GM12874 (cell line): ENCODE measurements at regions not wholly inside any gene's neighbourhood (a gene's known extent, or its start where the extent isn't known, plus 50 kb on each side); places are given as distances from the start of the nearest gene placed in this dataset.

Source experiments
- TF ChIP-seq, protein P1 (sequence below): IDR thresholded peaks from 2 replicates; pipeline ENCODE4 v1.5.1; 2011; ENCODE audit warnings: low read depth, mild to moderate bottlenecking, control low read depth, low read length, moderate library complexity; ENCODE audit not compliant: insufficient read depth

DNA sequence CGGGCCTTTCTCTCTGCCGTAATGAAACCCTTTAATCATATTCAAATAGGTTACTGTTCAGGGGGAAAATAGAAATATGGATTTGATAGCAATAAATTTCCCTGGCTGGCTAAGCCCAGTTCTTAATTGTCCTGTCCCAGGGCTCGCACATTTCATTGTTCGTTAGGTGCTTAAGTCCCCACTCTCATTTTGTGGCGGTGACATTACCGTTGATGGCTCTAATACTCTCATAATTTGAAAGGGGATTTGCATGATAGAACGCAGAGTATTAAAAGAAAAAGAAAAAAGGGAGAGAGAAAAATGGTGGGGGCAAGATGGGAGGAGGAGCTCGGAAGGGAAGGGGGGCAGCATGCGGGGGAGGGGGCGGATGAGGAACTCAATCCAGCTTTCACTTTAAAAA lies 79.1 kb upstream of the FOXP4 start:
- TF ChIP-seq, protein P1, sequence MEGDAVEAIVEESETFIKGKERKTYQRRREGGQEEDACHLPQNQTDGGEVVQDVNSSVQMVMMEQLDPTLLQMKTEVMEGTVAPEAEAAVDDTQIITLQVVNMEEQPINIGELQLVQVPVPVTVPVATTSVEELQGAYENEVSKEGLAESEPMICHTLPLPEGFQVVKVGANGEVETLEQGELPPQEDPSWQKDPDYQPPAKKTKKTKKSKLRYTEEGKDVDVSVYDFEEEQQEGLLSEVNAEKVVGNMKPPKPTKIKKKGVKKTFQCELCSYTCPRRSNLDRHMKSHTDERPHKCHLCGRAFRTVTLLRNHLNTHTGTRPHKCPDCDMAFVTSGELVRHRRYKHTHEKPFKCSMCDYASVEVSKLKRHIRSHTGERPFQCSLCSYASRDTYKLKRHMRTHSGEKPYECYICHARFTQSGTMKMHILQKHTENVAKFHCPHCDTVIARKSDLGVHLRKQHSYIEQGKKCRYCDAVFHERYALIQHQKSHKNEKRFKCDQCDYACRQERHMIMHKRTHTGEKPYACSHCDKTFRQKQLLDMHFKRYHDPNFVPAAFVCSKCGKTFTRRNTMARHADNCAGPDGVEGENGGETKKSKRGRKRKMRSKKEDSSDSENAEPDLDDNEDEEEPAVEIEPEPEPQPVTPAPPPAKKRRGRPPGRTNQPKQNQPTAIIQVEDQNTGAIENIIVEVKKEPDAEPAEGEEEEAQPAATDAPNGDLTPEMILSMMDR, result no peak

DNA sequence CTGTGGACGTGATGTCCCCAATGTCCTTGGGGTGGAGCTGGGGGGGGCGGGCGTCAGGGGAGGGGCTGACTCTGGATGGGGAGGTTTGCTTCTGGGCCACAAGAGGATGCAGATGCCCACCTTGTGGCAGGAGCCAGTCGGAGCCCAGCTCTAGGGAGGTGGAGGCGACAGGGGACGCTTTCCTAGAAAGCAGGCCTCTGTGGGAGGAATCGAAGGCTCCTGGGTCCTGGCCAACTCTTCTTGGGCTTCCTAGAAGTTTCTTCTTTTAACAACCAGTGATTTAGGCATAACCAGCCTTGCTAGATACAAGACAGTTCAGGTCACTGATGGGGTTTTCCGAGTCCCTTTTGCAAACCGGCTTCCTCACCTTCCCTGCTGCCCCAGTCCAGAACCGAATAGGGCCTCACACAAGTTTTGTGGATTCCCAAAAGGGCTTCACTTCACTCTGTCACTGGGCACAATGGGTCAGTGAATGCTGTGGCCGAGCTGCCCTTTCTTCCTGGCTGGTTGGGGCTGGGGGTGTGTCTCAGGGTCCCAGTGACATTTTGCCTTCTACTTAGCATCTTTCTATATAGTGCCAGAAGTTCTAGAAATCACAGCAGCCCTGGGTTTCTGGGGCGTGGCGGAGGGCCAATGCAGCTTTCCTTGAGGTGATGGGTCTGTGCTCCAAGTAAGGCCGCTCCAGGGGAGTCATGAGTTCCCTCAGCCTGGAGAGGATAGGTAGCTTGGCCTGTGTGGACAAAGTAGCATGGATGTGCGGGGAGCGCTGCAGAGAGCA lies 78.4 kb upstream of the FOXP4 start:
- TF ChIP-seq, protein P1, result no peak

DNA sequence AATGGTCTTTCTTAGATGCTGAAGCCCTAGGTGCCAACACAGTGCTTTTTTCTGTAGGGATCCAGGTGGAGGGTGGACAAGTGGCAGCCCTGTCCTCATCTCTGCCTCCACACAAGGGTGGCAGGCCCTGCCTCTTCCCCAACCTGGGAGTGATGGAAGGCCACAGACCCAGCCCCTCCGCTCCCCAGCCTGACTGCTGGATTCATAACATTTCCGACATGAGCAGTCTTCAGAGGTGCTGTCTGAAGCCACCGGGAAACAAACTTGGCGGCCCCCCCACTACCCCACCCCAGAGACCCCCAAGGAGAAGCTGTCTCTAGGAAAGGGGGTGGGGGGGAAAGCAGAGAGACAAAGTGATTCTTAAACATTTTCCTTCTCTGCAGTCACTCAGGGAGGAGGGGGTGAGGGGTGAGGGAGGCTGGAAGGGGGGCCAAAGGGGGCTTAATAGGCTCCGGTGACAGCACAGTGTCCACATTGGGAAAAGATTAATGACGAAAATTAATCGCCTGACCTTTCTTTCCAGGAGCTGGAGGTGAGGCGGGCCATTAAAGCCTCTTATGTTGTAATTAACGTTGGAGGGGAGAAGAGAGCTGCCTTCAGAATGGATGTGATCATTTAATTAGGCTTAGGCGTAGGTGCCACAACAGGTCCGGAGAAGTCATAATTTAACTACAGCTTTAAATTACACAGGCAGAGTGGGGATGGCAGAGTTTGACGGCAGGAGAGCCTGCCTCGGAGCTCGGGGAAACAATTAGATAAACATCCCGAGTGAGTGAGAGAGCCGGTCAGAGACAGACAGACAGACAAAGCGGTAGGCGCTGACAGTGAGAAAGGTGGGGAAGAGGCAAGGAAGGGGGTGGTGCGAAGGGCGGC lies 76.8 kb upstream of the FOXP4 start:
- TF ChIP-seq, protein P1, result no peak

DNA sequence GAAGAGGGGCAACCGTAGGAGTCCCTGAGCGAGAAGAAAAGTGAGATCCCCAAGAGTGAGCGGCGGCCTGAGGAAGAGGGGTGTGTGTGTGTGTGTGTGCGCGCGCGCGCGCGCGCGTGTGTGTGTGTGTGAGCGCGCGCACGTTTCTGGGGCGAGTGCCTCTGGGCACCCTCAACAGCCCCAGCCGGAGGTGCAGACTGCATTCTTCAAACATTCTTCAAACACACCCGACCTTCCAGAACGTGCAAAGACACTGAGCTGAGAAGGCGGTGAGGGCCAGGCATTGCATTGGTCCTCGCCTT lies 76.2 kb upstream of the FOXP4 start:
- TF ChIP-seq, protein P1, result no peak

DNA sequence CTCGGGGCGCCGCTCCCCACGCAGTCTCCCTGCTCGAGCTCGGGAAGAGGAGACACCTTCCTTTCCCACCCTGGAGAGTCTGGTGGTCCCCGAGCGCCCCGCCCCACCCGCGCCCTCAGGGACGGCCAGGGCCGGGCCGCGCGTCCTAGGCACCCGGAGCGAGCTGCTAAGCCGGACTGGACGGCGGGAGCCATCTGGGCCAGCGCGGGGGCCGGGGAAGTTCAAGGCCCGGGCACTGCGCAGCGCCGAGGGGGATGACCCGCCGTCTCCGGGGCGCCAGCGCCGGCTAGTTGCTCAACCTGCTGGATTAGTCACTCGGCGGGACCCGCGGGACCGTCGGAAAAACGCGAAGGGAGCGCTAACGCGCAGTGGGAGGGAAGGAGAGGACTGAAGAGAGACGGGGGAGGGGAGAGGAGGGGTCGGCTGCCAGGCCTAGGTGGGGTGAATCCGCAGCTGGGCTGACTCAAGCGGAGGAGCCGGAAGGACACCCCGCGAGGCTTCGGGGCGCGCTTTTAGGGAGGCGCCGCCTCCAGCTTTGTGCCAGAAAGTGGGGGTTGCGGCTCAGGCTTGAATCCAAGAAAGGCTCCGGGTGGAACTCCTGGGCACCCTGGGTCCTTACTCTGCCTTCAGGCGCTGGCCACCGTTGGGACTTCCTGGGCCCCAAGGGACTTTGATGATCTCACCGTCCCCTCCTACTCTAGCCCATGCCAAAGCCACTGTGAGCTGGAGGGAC lies 75.7 kb upstream of the FOXP4 start:
- TF ChIP-seq, protein P1, result no peak

DNA sequence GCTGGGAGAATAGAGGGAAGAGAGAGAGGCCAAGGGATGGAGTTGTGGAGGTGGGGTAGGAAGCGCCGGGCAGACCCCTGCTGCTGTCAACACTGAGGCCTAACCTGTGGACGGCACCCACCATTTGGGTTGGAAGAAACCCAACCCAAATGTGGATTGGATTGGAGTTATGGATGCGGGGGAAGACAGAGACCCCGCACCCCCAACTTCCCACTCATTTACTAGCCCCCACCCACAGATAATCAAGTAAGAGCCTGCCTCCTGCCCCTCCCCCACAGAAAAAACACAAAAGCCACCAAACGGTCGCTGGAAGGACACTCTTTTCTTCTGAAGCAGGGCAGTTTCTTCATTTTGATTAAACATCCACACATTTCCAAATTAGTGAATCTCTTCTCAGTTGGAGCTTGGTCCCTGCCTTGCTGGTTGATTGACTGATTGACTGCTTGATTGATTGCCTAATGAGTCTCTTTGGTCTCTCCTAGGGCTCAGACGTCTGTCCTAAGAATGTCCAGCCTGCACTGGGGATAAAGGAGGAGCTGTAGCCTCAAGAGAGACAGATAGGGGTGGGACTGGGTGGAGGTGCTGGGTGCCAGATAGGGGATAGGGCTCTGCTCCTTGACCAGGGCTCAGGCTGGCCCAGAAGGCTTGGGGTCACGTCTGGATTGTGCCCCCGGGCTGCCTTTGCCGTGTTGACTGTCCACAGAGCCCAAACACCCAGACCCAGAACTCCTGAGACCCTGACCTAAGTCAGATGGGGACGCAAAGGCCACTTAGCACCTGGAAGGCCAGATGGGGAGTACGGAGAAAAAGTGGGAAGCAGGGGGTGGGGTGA lies 74.9 kb upstream of the FOXP4 start:
- TF ChIP-seq, protein P1, result no peak
